Fibroblast of mammary gland (primary cell): ENCODE measurements at regions not wholly inside any gene's neighbourhood (a gene's known extent, or its start where the extent isn't known, plus 50 kb on each side); places are given as distances from the start of the nearest gene placed in this dataset.

ENCODE experiments used
- DNase-seq: peaks from one replicate; pipeline ENCODE4 v3.0.0-alpha.2; 2010; ENCODE audit warnings: low read depth
- H3K4me3 ChIP-seq: 2 replicates; pipeline ENCODE4 v1.5.1; 2011; ENCODE audit warnings: low read depth, mild to moderate bottlenecking, low read length, moderate library complexity; ENCODE audit not compliant: control insufficient read depth
- TF ChIP-seq, protein P1 (sequence below): conservative IDR thresholded peaks from 2 replicates; pipeline ENCODE4 v1.5.1; 2011; ENCODE audit warnings: low read depth, low read length, inconsistent platforms; ENCODE audit not compliant: control insufficient read depth, insufficient read depth

GRCh38 chr9:38134611-38135237 is 65.7 kb upstream of the SHB start:
- TF ChIP-seq, protein P1, sequence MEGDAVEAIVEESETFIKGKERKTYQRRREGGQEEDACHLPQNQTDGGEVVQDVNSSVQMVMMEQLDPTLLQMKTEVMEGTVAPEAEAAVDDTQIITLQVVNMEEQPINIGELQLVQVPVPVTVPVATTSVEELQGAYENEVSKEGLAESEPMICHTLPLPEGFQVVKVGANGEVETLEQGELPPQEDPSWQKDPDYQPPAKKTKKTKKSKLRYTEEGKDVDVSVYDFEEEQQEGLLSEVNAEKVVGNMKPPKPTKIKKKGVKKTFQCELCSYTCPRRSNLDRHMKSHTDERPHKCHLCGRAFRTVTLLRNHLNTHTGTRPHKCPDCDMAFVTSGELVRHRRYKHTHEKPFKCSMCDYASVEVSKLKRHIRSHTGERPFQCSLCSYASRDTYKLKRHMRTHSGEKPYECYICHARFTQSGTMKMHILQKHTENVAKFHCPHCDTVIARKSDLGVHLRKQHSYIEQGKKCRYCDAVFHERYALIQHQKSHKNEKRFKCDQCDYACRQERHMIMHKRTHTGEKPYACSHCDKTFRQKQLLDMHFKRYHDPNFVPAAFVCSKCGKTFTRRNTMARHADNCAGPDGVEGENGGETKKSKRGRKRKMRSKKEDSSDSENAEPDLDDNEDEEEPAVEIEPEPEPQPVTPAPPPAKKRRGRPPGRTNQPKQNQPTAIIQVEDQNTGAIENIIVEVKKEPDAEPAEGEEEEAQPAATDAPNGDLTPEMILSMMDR, result no peak
- H3K4me3 ChIP-seq, result no peak overlapping the region
- no peak for DNase-seq

GRCh38 chr9:38133595-38133994 is 64.6 kb upstream of the SHB start:
- DNase-seq, result no peak
- TF ChIP-seq, protein P1, result no peak
- H3K4me3 ChIP-seq, result no peak overlapping the region

- DNase-seq, result no peak
- H3K4me3 ChIP-seq, result no peak overlapping the region
- TF ChIP-seq, protein P1, result no peak
Observed at GRCh38 chr9:38132956-38133355, 63.9 kb upstream of the SHB start.

DNA sequence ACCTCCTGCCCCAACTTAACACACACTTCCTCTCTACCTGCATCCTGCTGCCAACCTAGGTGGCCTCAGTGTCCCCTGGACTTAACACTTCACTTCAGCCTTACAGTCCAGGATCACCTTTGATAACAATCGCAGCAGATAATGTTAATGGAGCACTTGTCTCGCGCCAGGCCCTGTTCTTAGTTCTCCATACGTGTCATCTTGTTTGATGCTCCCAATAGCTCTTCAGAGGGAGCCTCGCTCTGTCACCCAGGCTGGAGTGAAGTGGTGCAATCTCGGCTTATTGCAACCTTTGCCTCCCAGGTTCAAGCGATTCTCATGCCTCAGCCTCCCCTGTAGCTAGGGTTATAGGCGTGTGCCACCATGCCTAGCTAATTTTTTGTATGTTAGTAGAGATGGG is 62.7 kb upstream of the SHB start:
- no peak overlapping the region for H3K4me3 ChIP-seq
- TF ChIP-seq, protein P1, result no peak
- no peak for DNase-seq

- TF ChIP-seq, protein P1, result no peak
- no peak for DNase-seq
- H3K4me3 ChIP-seq, result no peak overlapping the region
Observed at GRCh38 chr9:38130724-38131123, 61.7 kb upstream of the SHB start.

DNA sequence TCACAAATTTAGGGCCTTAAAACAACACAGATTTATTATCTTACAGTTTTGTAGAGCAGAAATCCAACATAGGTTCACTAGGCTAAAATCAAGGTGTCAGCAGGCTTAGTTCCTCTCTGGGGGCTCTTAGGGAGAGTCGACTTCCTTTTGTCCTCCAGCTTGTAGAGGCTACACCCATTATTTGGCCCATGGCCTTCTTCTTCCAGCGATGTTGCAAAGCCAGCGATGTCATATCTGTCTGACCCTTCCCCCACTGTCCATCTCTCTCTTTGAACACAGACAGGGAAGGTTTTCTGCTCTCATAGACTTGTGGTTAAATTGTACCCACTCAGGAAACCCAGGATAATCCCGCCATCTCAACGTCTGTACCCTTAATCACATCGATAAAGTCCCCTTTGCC is 60.3 kb upstream of the SHB start:
- DNase-seq, result no peak
- no peak overlapping the region for H3K4me3 ChIP-seq
- TF ChIP-seq, protein P1, result no peak
